ENCODE measurements at regions not wholly inside any gene's neighbourhood (a gene's known extent, or its start where the extent isn't known, plus 50 kb on each side); places are given as distances from the start of the nearest gene placed in this dataset.
"Not testable (repeated sequence)": the region's sequence is repeated elsewhere in the genome, so short reads cannot be mapped to it uniquely, and the experiment has no call there.

DNA sequence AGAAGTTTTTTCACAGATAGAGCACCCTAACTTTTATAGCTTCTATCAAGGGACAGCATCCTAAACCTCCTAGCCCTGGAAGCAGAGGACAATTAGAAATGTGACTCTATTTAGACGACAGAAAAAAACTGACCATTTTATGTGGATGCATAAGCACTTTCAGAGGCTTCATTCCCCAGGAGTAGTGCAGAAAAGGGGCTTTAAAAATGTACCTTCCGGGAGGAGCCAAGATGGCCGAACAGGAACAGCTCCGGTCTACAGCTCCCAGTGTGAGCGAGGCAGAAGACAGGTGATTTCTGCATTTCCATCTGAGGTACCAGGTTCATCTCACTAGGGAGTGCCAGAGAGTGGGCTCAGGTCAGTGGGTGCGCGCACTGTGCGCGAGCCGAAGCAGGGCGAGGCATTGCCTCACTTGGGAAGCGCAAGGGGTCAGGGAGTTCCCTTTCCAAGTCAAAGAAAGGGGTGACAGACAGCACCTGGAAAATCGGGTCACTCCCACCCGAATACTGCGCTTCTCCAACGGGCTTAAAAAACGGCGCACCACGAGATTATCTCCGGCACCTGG, 416.4 kb upstream of the C1orf87 start:
- DNase-seq = not testable (repeated sequence)

DNA sequence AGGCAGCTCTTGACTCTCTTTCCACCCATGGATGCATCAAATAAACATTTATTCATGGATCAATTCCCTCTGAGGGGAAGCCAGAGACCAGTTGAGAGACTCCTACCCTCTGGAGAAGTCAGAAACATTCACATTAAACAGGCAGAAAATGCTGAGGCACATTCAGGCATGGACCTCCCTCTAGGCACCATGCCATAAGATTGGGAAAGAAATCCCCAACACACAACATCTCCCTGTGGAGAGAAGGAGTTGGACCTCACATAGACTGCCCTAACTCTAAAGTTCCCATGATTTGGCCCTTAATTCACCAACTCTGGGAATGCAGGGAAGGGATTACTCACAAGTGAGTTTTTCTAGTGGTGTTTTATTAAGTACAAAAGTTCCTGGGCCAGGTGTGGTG, 415.3 kb upstream of the C1orf87 start:
- DNase-seq = no peak

GRCh38 chr1:60487565-60488345, 414.2 kb upstream of the C1orf87 start:
- no peak for DNase-seq

- no peak for DNase-seq
Observed at GRCh38 chr1:60483509-60483908, 409.9 kb upstream of the C1orf87 start.

DNA sequence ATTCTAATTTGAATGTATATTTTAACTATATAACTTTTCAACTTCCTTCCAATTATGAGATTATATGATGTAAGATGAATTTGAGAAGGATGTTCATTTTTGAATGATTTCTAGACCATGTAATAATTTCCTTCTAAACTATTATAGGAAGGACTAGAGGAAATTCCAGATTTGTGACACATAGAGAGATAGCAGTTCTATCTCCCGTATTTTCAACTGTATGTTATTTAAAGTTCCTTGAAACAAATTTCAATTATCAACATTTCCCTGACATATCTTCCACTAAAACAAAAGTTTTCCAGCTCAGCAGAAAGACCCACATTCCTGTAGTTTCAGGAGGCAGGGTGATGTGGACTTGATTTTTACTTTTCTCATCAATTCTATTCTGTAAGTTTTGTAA, 396.7 kb upstream of the C1orf87 start:
- no peak for DNase-seq

DNA sequence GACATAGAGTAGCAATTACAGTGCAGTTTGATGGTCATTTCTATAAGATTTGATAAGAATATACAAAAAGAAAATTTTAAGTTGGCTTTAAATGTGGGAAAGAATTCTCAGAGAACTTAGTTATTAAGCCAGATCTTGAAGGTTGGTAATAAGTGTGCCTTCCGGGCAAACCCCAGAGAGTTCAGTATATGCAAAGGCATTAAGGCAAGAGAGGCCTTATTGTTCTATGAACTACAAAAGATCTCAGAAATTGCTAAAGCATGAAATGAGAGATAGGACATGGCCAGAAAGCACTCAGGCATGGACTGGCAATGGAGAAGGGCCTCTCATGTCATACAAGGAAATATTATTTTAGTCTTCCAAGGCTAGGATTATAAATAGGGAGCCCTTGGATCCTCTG, 390.2 kb upstream of the C1orf87 start:
- no peak for DNase-seq

GRCh38 chr1:60463146-60463545, 389.6 kb upstream of the C1orf87 start:
- no peak for DNase-seq

DNA sequence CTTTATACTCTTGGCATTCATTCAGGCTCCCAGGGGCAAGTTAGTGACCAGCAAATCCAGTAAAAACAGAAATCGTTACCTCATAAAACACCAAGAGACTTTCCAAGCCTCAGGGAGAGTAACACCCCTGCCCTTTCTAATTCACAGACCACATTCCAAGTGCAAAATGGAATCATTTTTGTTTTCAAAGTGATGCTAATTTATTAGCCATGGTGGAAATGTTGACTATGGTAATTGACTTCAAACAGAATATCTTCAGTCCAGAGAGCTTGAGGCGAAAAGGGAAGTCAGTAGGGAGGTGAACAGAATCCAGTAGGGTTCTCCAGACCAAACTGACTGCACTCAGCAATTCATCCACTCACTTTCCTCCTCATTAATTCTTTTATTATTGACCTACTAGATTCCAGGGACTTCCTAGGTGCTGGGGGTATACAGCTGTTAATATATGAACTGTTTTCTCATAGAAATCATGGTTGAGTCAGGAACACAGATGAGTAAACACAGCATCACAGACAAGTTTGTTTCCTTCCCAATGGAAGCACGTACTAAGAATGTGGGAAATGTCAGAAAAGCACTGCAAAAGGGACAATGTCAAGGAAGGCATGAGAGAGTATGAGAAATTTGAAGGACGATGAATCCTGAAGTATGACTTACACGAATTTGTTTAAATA, 388.5 kb upstream of the C1orf87 start:
- no peak for DNase-seq

GRCh38 chr1:60458111-60458510, 384.5 kb upstream of the C1orf87 start:
- DNase-seq = no peak

DNA sequence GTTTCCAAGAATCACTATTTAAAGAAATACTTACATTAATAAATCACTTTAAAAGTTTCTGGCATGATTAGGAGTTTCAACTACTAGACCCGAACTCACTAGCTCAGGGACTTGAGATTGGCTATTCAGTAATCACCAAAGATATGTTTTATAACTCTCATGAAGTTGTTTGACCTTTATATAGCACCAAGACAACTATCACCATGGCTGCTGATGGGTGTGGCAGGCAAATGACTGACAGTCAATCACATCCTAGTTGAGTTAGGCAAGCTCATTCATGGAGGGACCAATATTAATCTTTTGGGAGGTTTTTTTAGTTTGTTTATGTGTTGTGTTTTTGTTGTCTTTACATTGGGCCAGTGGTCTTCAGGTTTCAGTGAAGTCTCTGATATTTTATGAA, 376.3 kb upstream of the C1orf87 start:
- DNase-seq = no peak

- DNase-seq = no peak
Observed at GRCh38 chr1:60448850-60449249, 375.3 kb upstream of the C1orf87 start.

DNA sequence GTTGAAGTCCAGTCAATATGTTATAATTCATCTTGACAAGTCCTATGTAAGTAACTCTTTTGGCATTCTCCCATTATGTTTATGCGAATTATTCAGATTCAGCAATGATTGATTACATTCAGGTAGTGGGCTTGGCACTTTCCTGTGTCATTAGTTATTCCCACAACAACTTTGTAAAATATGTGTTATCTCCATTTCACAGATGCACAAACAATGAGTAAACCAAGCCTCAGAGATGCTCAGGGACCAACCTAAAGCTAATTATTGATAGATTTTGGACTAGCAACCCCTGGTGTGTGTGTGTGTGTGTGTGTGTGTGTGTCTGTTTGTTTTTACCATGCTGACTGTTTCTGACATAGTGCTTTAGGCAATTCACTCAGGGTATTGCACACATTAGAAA, 371.1 kb upstream of the C1orf87 start:
- DNase-seq = no peak

DNA sequence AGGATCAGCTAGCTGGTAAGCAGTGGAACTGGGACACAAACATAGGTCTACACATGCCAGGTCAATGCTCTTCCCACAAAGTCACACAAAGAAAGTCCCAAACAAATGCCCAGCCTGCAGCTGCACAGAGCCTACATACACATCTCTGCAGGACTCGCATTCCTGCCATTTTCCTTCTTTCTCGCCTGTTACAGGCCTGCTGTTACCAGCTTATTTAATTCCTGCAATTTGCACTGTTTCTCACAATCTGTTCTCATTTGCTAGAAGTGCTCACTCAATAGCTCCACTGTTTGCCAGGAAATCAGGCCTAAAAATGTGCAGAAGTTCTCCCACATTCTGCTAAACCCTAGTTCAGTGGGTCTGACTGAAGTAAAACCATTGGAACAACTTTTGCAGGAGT, 362.6 kb upstream of the C1orf87 start:
- no peak for DNase-seq

DNA sequence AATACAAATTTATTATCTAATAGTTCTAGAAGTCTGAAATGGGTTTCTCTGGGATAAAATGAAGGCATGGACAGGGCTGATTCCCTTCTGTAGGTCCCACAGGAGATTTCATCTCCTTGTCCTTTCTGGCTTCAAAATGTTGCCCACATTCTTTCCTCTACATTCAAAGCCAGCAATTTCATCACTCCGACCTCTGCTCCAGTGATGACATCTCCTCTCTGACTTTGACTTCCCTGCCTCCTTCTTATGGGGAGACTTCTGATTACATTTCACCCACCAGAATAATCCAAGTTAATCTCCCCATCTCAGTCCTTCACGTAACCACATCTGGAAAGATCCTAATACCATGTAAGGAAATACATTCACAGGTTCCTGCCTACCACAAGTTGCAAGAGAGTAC, 358.0 kb upstream of the C1orf87 start:
- no peak for DNase-seq

- no peak for DNase-seq
Observed at GRCh38 chr1:60430375-60430774, 356.8 kb upstream of the C1orf87 start.

DNA sequence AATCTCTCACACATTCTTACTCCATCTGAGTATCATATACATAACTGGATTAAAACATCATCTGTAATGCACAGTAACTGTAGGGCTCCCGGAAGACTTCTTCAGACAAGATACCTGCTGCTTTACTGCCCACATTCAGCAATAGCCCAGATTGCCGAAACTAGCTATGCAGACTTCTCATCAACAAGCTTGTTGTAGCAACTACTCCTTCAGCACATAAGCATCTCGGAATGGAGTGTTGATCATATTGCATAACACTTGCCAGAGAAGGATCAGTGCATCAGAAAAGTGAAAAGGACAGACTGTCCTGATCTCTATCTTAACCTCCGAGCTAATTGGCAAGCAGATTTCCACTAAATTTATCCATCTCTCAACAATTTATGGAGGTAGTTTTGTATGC, 354.6 kb upstream of the C1orf87 start:
- peak; percentile 30 for DNase-seq

DNA sequence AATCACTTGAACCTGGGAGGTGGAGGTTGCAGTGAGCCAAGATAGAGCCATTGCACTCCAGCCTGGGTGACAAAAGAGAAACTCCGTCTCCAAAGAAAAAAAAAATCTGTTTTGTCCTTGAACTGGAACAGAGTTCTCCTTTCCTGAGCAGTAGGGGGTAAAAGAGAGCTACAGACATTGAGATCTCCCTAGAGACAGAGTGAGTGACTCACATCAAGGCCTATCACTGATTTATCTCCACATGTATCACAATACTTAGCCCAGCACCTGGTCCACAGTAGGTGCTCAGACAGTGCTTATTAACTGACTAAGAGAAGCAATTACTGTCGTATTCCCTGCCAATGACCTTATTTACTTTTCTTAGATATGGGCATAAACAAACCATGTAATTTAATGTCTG, 354.1 kb upstream of the C1orf87 start:
- DNase-seq = peak; percentile 30

GRCh38 chr1:60427194-60427593, 353.6 kb upstream of the C1orf87 start:
- no peak for DNase-seq

GRCh38 chr1:60425528-60425927, 352.0 kb upstream of the C1orf87 start:
- DNase-seq = no peak

- no peak for DNase-seq
Observed at GRCh38 chr1:60423146-60423780, 349.7 kb upstream of the C1orf87 start.

DNA sequence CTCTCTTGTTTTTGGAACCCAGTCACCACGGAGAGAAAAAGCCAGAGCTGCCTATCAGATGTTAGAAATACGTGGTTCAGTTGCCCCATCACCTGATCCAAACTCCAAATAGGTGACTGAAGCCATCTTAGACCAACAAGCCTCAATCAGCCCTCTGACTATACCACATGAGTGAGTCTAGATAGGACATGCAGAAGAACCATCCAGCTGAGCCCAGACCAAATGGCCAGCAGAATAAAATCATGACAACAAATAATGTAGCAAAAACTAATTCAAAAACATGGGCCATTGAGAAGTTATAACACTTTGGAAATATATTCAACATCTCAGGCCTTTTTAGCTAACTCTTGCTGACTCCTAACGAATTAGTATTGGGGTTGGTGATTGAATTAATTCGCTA, 348.4 kb upstream of the C1orf87 start:
- no peak for DNase-seq

DNA sequence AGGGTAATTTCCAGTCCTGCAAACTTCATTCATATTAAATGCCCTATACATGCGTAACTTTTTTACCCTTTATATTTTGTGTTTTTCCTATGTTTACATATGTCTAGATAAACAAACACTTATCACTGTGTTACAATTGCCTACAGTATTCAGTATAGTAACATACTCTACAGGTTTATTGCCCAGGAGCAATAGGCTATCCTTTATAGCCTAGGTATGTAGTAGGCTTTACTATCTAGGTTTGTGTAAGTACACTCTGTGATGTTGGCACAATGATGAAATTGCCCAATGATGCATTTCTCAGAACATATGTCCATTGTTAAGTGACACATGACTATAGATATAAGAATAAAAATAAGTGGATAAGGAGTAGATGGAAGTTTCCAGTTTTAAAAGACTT, 345.5 kb upstream of the C1orf87 start:
- DNase-seq = no peak

DNA sequence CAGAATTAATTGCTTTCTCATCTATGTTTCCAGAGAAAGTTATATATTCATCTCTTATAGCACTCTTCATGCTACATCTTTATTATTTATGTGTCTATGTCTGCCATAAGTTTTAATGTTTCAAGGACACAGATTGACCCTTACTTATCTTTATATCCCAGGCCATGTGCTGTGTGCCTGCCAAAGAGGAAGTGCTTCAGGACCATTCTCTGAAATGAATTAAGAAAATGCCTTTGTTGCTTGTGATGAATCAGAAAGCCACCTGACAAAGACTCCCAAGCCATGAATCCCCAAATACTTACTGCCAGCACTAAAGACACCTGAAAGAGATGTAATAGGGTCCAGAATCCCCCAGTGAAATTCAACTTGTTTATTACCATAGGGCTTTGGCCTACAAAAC, 342.1 kb upstream of the C1orf87 start:
- DNase-seq = no peak

- DNase-seq = no peak
Observed at GRCh38 chr1:60413091-60413490, 339.5 kb upstream of the C1orf87 start.
